Esophagus muscularis mucosa (tissue), 4 donors: ENCODE measurements at regions not wholly inside any gene's neighbourhood (a gene's known extent, or its start where the extent isn't known, plus 50 kb on each side); places are given as distances from the start of the nearest gene placed in this dataset.

Source experiments
- CTCF ChIP-seq, 3 experiments: fragments of 200-600 bp in 2 of 3; fragments of 450-650 bp in 1 of 3; sonication (generic) in 2 of 3; IDR thresholded peaks; one replicate each; pipeline ENCODE4 v1.5.1; 2017 to 2019; ENCODE audit warnings: antibody characterized with exemption in 3 of 3, mild to moderate bottlenecking in 2 of 3, moderate library complexity in 1 of 3
- EP300 ChIP-seq: sonication (generic); formaldehyde crosslinking; IDR thresholded peaks from one replicate; pipeline ENCODE4 v1.6.1; 2017; ENCODE audit warnings: antibody characterized with exemption
- POLR2A ChIP-seq: fragments of 450-650 bp; IDR thresholded peaks from one replicate; pipeline ENCODE4 v1.6.1; 2017; ENCODE audit warnings: antibody characterized with exemption, moderate library complexity, mild to moderate bottlenecking, low read depth
- POLR2AphosphoS5 ChIP-seq, 2 donors: sonication (generic); formaldehyde crosslinking; IDR thresholded peaks; one replicate each; pipeline ENCODE4 v1.6.1; 2017; ENCODE audit warnings: antibody characterized with exemption in 2 of 2

- TF ChIP-seq POLR2A: no peak
- no peak for TF ChIP-seq CTCF (IDR thresholded peaks at IDR 0.05)
- TF ChIP-seq POLR2AphosphoS5 (IDR thresholded peaks at IDR 0.05): no peak
- TF ChIP-seq EP300: no peak
These were observed 65.4 kb upstream of the STK32A start for GRCh38 chr5:147169399-147169798.
